Central memory CD4-positive, alpha-beta T cell (primary cell): ENCODE measurements at regions not wholly inside any gene's neighbourhood (a gene's known extent, or its start where the extent isn't known, plus 50 kb on each side); places are given as distances from the start of the nearest gene placed in this dataset.

Source experiments
- DNase-seq: peaks from one replicate; pipeline ENCODE4 v3.0.0; 2022

DNA sequence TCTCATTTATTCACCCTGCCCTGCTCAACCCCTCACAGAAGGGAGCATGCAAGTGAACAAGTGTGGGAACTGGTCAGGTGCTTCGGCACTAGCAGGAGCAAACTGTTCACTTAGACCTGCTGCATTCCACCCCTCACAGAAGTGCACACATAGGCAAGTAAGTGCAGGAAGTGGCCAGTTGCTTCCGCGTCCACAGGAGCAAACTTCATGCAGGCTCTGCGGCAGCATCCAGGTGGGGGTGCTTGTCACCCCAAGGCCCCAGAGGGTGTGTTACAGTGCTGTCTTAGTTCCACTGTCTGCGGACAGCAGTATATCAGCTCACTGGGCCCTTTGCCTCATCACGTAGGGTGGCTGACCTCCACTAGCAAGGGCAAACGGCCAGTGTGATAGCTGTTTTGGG, 167.3 kb upstream of the AVPR1A start:
- no peak for DNase-seq

DNA sequence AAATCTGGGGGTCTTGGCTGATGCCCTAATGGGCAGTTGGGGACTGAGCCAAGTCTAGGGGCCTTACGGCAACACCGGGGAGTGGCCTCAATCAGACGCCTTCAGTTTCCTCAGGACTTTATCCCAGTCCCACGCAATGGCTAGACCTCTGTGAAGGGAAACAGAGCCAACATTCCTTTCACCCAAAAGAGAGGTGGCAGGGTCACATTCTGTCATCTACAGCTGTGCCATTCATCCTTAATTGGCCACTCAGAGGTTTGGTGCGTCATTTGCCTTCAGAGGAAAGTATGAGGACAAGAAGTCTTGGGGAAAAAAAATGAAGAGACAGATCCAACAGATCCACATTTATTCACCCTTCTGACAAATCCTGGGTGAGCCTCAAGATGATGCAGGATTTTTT, 166.9 kb upstream of the AVPR1A start:
- no peak for DNase-seq

DNA sequence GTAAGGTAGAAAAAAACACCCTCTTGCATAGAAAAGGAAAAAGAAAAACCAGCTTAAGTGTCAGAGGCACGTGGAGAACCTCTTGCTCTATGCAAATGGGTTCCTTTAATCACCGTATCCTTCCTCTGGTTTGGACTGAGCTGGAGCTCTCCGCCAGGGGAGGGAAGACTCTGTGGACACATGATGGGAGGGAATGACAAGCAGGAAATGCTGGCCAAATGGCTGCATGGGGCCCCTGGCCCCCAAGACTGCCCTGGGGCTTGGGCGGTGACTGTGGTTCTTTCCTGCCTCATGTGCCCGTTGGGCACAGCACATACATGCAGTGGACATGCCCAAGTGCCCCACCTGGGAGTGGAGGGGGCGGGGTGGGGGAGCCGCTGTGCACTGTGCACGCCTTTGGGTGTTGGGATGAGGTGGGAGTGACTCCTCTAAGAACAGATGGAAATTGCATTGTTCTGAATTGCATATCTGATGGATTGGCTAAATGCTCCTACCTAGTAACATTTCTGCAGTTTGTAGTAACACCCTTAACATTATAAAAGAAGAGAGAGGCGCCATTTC, 166.4 kb upstream of the AVPR1A start:
- no peak for DNase-seq

DNA sequence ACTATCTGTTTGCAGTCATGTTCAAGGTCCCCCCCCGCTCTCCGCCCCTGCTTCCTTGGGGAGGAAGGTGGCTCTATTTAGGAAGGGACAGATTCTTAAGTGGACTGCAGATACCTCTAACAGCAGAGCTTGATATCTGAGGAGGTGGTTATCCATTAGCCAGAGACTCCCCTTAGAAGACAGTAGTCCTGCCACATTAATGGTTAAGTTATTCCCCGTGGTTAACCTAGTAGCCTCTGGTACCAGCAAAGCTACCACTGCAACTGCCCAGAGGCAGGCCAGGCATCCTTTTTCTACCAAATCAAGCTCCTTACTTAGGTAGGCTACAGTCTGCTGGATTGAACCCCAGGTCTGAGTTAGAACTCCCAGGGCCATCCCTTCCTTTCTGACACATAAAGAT, 162.1 kb upstream of the AVPR1A start:
- DNase-seq = no peak

DNA sequence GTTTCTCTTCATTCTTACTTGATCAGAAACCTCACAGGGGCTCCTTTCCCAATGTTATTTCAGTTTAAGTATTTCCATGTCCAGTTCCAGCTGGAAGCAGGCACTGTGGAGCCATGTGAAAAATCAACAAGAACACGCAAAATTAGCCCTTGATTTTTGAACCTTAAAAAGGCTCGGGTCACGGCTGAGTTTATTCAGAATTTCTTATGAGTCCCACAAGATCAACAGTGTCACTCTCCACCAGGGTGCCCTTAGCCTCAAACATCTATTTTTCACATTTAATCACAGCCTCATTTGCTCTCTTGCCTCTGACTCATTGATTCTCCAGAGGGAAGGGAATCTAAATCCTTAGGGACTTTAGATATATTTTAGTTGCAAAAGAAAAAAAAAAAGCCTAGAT, 157.7 kb upstream of the AVPR1A start:
- no peak for DNase-seq

DNA sequence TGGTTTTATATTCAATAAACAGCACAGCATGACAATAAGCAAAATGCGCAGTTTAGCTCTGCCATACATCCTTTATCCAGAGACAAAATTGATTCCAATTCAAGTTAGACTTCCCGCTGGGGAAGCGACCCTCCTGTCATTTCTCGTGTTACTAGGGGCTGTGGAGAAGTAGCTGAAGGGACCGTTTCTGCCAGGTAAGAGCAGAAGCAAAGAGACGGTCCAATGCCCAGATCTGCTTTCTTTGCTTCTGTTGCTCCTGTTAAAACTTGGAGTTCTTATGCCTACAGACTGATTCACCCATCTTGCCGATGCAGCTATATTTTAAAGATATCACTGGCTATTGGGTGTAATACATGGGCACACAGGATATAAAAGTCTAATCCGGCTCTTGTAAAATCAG, 156.8 kb upstream of the AVPR1A start:
- DNase-seq = no peak

DNA sequence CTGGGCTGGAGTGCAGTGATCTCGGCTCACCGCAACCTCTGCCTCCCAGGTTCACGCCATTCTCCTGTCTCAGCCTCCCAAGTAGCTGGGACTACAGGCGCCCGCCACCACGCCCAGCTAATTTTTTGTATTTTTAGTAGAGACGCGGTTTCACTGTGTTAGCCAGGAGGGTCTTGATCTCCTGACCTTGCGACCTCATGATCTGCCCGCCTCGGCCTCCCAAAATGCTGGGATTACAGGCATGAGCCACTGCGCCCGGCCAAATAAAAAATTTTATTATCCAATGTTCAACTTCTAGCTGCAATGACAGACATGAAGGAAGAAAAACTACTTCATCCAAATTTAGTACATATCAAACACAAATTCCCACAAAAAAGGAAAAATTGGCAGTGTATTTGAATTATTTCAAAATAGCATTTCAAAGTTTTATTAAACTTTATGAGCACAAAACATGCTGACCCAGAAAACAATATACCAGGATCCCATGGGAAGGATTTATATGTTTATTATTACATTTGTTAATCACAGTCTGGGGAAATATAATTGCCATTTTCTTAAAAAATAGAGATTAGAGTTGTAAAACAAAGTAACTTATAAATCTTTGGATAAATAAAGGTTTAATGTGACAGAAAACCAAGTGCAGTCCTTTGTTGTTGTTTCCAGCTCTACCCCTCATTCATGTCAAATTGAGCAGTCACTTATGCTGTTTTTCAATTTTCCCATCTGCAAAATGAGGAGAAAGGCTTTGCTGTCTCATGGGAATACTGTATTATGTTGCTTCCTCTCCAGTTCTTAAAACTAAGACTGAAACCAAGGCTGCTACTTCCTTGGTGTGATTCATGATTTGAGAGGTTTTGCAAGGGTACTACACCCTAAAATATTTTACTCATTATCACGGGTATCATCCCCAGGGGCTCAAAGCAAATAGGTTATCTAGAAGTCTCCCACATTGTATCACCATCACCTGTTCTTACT, 155.2 kb upstream of the AVPR1A start:
- no peak for DNase-seq

DNA sequence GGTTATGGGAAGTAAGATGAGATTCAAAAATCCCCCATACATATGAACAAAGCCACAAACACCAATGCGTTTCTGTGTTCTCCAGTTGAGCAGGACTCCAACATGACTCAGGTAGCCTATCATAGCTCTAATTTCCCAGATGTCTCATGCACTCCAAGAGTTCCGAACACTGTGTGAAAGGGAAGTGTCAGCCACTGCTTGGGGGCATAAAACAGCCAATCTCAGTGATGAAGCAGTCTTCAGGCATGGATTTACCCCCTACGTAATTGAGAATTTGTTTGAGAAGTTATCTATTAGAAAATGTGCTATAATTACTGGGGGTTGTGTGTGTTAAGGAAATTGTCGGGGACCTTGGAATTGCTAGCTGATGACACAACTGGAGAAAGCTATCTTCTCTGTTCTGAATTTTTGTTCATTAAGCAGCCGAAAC, 153.9 kb upstream of the AVPR1A start:
- DNase-seq = no peak

DNA sequence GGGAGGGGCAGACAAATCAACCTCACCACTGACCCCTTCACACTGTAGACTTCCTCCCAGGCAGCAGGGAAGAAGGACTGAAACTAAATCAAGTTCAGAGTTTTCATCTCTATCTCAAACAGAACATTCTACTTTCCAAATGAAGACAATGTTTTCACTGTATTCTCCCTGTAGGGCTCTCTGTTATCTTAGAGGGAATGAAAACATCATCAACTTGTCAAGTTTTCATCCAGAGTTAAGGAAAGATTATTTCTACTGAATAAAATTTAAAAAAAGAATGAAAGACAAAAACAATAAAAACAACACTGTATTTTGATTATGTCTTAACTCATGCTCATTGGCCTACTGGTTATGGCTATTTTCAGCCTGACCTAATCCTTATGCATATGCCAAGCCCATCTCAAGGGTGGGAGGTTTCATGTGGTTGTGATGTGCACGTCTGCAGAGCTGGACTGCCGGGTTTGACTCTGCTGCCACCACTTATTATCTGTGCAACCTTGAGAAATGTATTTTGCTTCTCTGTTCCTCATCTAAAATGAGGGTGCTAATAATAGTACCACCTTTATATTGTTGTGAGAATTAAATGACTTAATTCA, 152.0 kb upstream of the AVPR1A start:
- DNase-seq = no peak

DNA sequence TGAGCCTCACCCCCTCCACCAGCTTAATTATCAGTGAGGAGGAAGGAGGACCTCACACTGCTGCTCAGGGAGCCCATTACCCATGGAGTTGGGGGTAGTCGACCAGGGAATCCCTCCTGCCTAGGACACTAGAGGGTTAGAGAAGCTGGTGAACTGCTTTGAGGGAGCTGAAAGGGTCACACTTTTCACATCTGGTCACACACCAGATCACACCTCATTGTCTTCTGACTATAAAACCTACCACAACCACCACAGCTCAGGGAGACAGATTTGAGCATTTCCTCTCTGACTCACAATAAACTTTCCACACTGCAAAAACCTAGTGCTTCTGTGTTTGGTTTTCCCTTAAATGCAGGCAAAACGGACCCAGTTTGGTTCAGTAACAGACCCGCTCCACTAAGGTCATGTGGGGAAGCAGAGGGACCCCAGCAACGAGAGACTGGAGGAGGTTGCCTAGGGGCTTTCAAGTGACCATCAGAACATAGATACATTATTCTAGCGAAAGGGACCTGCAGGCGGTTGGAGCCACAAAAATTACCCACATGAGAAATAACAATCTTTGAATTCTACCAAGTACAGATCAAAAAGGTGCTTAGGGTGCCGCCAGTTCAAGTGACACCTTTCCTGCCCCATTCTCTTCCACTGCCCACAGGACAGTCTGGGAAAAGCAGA, 151.4 kb upstream of the AVPR1A start:
- no peak for DNase-seq

DNA sequence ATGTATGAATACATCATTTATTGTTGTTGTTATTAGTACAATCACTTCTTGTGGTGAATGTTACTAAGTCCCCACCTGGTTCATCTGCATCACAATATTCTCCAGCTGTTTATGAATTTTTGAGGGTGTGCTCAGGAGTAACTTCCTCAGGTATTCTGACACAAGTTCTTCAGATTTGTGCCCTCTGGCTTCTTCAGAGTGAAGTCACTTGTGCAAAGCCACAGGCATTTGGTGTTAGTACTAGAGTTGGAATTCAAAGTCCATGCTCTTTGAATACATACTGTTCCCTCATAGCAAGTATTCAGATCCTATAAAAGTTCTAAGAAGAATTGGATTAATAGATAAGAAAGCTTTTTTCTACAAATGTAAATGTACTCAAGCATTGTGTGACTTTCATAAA, 150.3 kb upstream of the AVPR1A start:
- DNase-seq = no peak

DNA sequence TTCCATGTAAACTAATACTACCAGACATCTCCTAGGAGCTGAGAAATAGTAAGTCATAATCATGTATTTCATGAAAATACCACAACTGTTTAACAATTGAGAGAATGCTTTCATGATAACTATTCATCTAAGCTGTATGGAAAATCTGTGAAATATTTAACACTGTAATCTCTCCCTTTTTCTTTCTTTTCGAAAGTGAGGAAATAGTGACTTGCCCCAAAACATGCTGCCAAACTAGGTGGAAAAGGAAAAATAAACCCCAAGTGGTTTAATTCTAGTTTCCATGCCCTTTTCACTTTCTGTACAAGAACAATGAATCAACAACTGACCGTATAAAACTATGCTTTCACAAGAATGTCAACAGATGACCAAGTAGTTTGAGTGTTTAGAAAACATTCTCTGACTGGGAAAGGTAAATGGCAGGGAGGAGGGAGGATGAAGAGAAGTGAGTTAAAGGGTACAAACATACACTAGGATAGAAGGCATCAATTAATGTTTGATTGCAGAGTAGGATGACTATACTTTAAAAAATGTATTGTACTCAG, 147.5 kb upstream of the AVPR1A start:
- no peak for DNase-seq

DNA sequence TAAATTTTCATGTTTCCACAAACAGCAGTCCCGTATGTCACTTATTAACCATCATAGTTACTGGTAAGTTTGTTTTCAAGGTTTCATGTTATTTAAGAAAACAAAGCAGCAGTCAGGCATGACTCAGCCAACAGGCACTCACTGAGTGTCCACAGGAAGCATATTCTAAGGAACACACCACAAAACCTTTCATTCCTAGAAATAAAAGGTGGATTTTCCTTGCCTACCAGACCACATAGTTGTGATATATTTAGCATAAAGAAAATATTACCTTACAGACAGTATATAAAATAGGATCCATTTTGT, 143.3 kb upstream of the AVPR1A start:
- no peak for DNase-seq

DNA sequence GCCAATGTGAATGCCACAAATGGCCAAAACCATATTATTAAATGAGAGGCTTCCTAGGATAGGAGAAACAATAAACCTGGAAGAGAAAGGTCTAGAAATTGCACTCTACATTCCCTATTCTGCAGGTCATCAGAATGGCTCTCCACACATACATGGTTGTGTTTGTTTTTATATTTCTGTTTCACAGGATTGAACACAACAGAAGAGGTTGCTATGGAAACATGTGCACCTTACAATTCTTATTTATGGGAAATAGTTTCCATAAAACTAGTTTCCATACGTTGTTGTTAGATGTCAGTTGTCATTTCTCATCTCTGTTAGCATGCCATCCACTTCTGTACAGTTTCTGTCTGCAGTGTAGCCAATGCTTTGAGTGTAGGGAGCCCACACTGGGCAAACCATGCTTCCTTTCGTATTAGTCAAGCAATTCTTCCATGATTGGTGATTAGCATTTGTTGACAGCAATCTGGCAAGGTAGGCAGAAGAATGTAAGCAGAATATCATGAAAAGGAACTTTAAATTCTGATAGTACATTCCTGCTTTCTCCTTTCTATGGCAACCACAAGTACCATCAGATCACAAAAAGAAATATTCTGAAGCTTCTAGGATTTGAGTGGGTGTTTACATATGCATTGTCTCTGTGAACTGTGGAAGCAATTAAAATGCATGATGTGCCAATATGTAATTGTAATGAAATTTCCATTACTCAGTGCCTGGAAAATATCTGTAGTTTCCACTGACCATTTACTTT, 141.6 kb upstream of the AVPR1A start:
- no peak for DNase-seq

DNA sequence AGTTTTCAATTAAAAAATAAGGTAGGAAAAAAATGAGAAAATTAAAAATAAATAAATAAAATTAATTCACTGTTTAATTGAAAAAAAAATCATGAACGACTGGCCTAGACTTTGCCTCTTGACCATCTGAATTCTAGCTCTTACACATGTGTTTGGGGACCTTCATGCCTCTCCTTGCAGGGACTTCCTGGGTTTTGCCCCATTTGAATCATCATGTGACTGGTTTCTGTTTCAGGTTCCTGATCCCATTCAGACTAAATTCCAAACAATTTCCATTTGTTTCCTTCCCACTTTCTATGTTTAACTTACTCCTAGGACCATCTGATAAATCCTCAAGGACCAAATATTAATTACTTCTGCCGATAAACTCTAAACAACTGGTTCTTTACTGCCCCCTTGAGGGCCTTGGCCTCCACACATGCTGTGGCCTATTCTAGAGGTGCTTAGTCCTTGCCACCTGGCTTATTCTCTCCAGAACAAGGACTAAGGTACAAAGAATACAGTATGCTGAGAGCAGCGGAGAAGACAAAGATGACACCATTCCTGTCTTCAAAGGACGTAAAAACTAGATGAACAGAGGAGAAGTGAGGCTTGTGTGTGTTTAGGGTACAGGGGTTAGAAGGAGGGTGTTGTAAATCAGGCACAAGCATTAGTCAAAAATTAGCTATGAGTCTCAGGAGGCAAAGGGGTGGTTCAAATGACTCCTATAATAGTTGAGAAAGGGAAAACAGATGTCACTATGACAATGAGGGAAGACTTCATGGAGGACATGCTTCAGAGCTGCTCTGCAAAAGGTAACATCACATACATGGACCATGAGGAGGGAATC, 125.8 kb upstream of the AVPR1A start:
- DNase-seq = no peak

DNA sequence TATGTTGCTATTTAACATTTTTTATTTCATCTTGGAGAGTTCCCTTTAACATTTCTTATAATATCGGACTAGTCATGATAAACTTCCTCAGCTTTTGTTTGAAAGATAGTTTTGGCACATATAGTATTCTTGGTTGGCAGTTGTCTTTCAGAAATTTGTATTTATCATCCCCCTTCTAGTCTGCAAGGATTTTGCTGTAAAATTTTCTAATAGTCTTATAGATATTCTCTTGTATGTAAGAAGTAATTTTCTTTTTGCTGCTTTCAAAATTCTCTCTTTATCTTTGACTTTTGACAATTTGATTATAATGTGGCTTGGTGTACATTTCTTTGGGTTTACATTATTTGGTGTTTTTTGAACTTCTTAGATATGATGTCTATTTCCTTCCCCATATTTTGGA, 116.0 kb upstream of the AVPR1A start:
- DNase-seq = no peak

DNA sequence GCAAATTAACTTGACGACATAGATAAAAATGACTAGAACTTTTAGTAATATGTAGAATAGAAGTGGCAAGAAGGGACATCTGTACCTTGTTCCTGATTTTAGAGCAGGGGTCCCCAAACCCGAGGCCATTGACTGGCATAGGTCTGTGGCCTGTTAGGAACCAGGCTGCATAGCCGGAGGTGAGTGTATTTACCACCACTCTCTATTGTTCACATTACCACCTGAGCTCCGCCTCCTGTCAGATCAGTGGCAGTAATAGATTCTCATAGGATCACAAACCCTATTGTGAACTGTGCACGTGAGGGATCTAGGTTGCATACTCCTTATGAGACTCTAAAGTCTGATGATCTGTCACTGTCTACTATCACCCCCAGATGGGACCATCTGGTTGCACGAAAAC, 113.6 kb upstream of the AVPR1A start:
- no peak for DNase-seq

DNA sequence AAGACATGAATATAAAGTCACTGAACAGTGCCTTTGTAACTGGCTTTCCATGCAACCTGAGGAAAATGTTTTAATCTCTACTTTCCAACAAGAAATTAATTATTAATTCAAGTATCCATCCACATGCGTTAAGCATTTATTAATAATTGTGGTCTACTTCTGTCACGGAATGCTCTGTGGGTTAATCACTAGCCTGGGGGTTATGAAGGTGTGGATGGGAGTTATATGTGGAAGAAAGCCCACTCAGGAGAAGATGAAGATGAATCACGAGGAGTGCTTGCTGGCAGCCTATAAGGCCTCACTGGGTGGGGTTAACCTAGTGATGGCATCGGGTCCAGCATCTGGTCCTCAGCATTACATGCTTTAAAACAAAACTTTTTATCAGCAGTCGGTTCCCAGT, 99.5 kb upstream of the AVPR1A start:
- DNase-seq = no peak

DNA sequence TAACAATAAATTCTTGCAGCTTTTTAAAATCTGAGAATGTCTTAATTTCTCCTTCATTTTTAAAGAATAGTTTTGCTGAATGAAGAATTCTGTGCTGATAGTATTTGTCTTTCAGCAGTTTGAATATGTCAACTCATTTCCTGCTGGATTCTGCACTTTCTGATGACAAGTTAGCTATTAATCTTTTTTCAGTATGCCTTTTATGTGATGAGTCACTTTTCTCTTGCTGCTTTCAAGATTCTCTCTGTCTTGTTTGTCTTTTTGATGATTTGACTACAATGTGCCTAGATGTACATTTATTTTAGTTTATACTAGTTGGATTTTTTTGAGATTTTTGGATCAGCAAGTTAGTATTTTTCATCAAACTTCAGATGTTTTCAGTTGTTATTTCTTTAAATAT, 87.9 kb upstream of the AVPR1A start:
- no peak for DNase-seq

DNA sequence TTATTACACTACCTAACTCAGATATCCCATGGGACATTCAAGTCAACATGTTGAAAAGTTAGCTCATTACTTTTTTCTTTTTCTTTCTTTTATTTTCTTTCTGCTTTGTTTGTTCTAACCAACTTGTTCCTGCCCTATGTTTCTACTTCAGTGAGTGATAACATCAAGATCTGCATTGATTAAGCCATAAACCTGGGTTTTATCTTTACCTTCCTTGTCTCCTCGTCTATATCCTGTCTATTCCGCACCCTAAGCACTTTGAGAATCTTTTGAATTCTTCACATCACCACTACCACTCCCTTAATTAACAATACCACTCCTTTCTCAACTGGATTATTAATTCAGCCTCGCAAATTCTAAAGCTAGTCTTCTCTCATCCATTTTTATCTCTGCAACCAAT, 81.9 kb upstream of the AVPR1A start:
- no peak for DNase-seq

DNA sequence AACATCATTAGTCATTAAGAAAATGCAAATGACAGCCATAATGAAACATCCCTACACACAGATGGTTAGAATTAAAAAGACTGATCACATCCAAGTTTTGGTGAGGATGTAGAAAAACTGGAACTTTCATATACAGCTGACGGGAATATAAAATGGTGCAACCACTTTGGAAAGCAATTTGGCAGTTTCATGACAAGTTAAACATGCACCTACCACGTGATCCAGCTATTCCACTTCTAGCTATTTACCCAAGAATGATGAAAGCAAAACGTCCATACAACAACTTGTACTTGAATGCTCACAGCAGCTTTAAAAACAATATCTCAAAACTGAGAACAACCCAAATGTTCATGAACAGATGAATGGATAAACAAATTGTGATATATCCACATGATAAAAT, 77.9 kb upstream of the AVPR1A start:
- no peak for DNase-seq
